GM06990 (cell line): ENCODE measurements at regions not wholly inside any gene's neighbourhood (a gene's known extent, or its start where the extent isn't known, plus 50 kb on each side); places are given as distances from the start of the nearest gene placed in this dataset.

Source experiments
- DNase-seq: peaks from one replicate; pipeline ENCODE4 v3.0.0-alpha.2; 2011; ENCODE audit not compliant: insufficient read length; ENCODE audit errors: extremely low read depth
- H3K27me3 ChIP-seq: replicated peaks from 2 replicates; pipeline ENCODE4 v1.6.0; 2011; ENCODE audit warnings: low read length; ENCODE audit not compliant: control insufficient read depth, insufficient read depth
- H3K36me3 ChIP-seq: 2 replicates; pipeline ENCODE4 v1.5.1; 2011; ENCODE audit warnings: low read length; ENCODE audit not compliant: control insufficient read depth, insufficient read depth
- H3K4me3 ChIP-seq: replicated peaks from 2 replicates; pipeline ENCODE4 v1.5.1; 2011; ENCODE audit warnings: low read depth, mild to moderate bottlenecking, control low read depth, low read length
- CTCF ChIP-seq: IDR thresholded peaks from 2 replicates; pipeline ENCODE4 v1.5.1; 2011; ENCODE audit warnings: low read length, control low read depth, mild to moderate bottlenecking, inconsistent platforms; ENCODE audit not compliant: insufficient read depth, poor library complexity, severe bottlenecking

DNA sequence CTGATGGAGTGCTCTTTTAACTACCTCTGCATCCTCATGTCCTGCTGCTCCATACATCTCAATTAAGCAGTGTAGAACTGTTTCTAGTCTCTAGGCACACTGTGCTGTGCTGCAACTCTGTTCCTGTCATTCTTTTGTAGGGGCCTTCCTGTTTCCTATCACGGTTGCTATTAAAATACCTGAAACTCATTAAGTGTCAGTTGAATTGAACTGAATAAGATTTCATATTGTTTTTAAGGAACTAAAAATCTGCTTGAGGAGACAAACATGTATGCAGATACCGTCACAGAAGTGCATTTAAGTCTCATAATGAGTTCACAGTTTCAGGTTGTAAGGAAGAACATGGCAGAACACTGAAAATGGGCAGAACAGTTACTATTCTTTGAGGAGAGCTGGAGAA lies 170.1 kb downstream of the LARP7 start:
- peak; percentile 68 for DNase-seq
- Histone ChIP-seq H3K36me3 (no peaks in the 10 kb centered on the region), H3K27me3 (no peaks in the 10 kb centered on the region), H3K4me3 (no peak overlapping the region)
- no peak for TF ChIP-seq CTCF

GRCh38 chr4:112808001-112808400 lies 171.1 kb downstream of the LARP7 start:
- no peaks in the 10 kb centered on the region for H3K36me3 ChIP-seq
- TF ChIP-seq CTCF, result no peak
- no peak overlapping the region for H3K4me3 ChIP-seq
- no peak for DNase-seq
- no peaks in the 10 kb centered on the region for H3K27me3 ChIP-seq

GRCh38 chr4:112813790-112814189 lies 176.8 kb downstream of the LARP7 start:
- peak; percentile 31 for DNase-seq
- TF ChIP-seq CTCF, result no peak
- Histone ChIP-seq H3K36me3 (no peaks in the 10 kb centered on the region), H3K4me3 (no peak overlapping the region), H3K27me3 (no peaks in the 10 kb centered on the region)

- no peak for TF ChIP-seq CTCF
- no peaks in the 10 kb centered on the region for H3K36me3 ChIP-seq
- DNase-seq, result peak; percentile 67
- H3K4me3 ChIP-seq, result peak overlapping the region; percentile 78
- no peaks in the 10 kb centered on the region for H3K27me3 ChIP-seq
These were observed 181.1 kb downstream of the LARP7 start for GRCh38 chr4:112817933-112818593.

DNA sequence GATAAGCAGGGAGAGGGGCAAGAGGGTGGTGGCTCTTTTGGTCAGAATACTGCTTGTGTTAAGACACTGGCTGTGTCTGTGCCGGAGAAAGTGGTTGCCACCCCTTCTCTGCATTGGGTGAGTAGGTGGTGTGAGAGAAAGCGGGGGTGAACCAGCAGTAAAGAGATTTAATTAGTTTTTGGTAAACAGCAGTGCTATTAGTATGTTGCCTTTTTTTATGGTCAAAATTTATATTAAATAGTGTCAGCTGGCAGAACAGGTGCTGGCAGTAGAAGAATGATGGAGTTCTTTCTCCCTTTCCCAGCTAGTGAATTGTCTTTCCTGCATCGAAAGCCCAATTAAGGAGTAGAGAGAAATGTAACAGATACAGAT lies 181.6 kb downstream of the LARP7 start:
- no peak for DNase-seq
- no peak for TF ChIP-seq CTCF
- H3K4me3 ChIP-seq, result peak overlapping the region; percentile 78

DNA sequence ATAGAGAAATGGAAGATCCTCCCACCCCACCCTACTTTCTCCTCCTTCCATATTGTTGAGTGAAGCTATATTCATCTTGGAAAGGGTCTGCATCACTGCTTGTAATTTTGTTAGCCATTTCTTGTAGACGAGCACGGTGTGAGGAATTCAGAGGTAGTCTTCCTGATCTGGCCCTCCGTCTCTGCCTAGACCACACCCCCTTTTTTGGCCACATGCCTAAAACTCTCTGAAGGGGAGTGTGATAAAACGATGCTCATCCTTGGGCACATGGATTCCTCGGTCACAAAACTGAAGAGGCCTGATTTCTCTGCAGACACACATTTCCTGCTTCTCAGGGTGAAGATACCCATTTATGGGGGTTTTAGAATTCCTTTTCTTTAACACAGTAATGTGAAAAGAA lies 182.8 kb downstream of the LARP7 start:
- no peak overlapping the region for H3K4me3 ChIP-seq
- DNase-seq, result no peak
- no peaks in the 10 kb centered on the region for H3K27me3 ChIP-seq
- TF ChIP-seq CTCF, result no peak
- no peaks in the 10 kb centered on the region for H3K36me3 ChIP-seq

More for the DNA sequence above, 181.6 kb downstream of the LARP7 start:
- Histone ChIP-seq H3K36me3 (no peaks in the 10 kb centered on the region), H3K27me3 (no peaks in the 10 kb centered on the region)
